ENCODE measurements at regions not wholly inside any gene's neighbourhood (a gene's known extent, or its start where the extent isn't known, plus 50 kb on each side); places are given as distances from the start of the nearest gene placed in this dataset.

GRCh38 chr3:62995530-62995929, 120.3 kb upstream of the CADPS start:
- TF ChIP-seq CTCF (IDR thresholded peaks at IDR 0.05), result no peak

- no peak for TF ChIP-seq CTCF (IDR thresholded peaks at IDR 0.05)
Measured at GRCh38 chr3:62997369-62997768, 122.2 kb upstream of the CADPS start.

GRCh38 chr3:62999158-62999557, 123.9 kb upstream of the CADPS start:
- no peak for TF ChIP-seq CTCF (IDR thresholded peaks at IDR 0.05)

- no peak for TF ChIP-seq CTCF (IDR thresholded peaks at IDR 0.05)
Measured at GRCh38 chr3:62999791-63000190, 124.6 kb upstream of the CADPS start.

GRCh38 chr3:63004448-63004847, 129.2 kb upstream of the CADPS start:
- no peak for TF ChIP-seq CTCF (IDR thresholded peaks at IDR 0.05)

GRCh38 chr3:63015614-63016309, 140.5 kb upstream of the CADPS start:
- TF ChIP-seq CTCF (IDR thresholded peaks at IDR 0.05), result no peak

- no peak for TF ChIP-seq CTCF (IDR thresholded peaks at IDR 0.05)
Measured at GRCh38 chr3:63022114-63022513, 146.9 kb upstream of the CADPS start.

GRCh38 chr3:63026722-63027121, 151.5 kb upstream of the CADPS start:
- TF ChIP-seq CTCF (IDR thresholded peaks at IDR 0.05), result no peak
